BE2C (cell line): ENCODE measurements at regions not wholly inside any gene's neighbourhood (a gene's known extent, or its start where the extent isn't known, plus 50 kb on each side); places are given as distances from the start of the nearest gene placed in this dataset.

Source experiments
- DNase-seq: peaks from one replicate; pipeline ENCODE4 v3.0.0-alpha.2; 2020
- H3K27me3 ChIP-seq: fragments of 250-450 bp; sonication (Bioruptor Pico); 2 replicates; pipeline ENCODE4 v1.5.1; 2020; ENCODE audit warnings: mild to moderate bottlenecking
- H3K36me3 ChIP-seq: fragments of 250-450 bp; sonication (Bioruptor Pico); 2 replicates; pipeline ENCODE4 v1.5.1; 2020; ENCODE audit warnings: mild to moderate bottlenecking
- H3K4me1 ChIP-seq: fragments of 250-450 bp; sonication (Bioruptor Pico); 2 replicates; pipeline ENCODE4 v1.5.1; 2020
- H3K4me3 ChIP-seq: 2 replicates; pipeline ENCODE4 v1.5.1; 2011; ENCODE audit warnings: low read depth, low read length
- H3K9me3 ChIP-seq: fragments of 250-450 bp; sonication (Bioruptor Pico); 2 replicates; pipeline ENCODE4 v1.5.1; 2020
- CTCF ChIP-seq: IDR thresholded peaks from 2 replicates; pipeline ENCODE4 v1.5.1; 2012; ENCODE audit warnings: mild to moderate bottlenecking, low read depth, low read length

- Histone ChIP-seq H3K27me3 (no peaks in the 10 kb centered on the region; the same call in 1 of the 2 replicates), H3K4me1 (no peaks in the 10 kb centered on the region), H3K4me3 (no peak overlapping the region), H3K36me3 (no peaks in the 10 kb centered on the region), H3K9me3 (no peaks in the 10 kb centered on the region)
- DNase-seq, result no peak
- no peak for TF ChIP-seq CTCF
These were observed 52.2 kb upstream of the B3GAT1 start for GRCh38 chr11:134464196-134464595.

- Histone ChIP-seq H3K4me1 (no peaks in the 10 kb centered on the region), H3K36me3 (no peaks in the 10 kb centered on the region), H3K9me3 (no peaks in the 10 kb centered on the region), H3K4me3 (no peak overlapping the region), H3K27me3 (no peaks in the 10 kb centered on the region; the same call in 1 of the 2 replicates)
- TF ChIP-seq CTCF, result no peak
- no peak for DNase-seq
These were observed 51.7 kb upstream of the B3GAT1 start for GRCh38 chr11:134463716-134464115.
